Heart left ventricle (tissue), 16 donors: ENCODE measurements at regions not wholly inside any gene's neighbourhood (a gene's known extent, or its start where the extent isn't known, plus 50 kb on each side); places are given as distances from the start of the nearest gene placed in this dataset.
A peak's percentile ranks its signal among the peaks of the same experiment; 100 is the strongest.

Experiments
- ATAC-seq, 4 donors: fragments of 200-7000 bp; cut with Tn5 transposase; one replicate each; pipeline ENCODE4 v1.9.1; 2020 to 2022; ENCODE audit warnings: moderate library complexity in 4 of 4, mild to moderate bottlenecking in 3 of 4, moderate number of reproducible peaks in 1 of 4
- DNase-seq, 5 donors: peaks; one replicate each; pipeline ENCODE4 v3.0.0-alpha.2; 2020
- H3K27ac ChIP-seq, 12 donors: fragments of 200-600 bp; sonication (generic) in 4 of 12; one replicate each; pipeline versions ENCODE4 v1.5.0 to v1.8.0; 2016 to 2022; ENCODE audit warnings: mild to moderate bottlenecking in 2 of 12
- H3K27me3 ChIP-seq, 9 donors: fragments of 200-600 bp; sonication (generic) in 2 of 9; one replicate each; pipeline versions ENCODE4 v1.5.1 to v1.8.0; 2016 to 2022; ENCODE audit warnings: mild to moderate bottlenecking in 3 of 9
- H3K36me3 ChIP-seq, 9 donors: fragments of 200-600 bp; sonication (generic) in 2 of 9; one replicate each; pipeline versions ENCODE4 v1.5.0 to v1.8.0; 2018 to 2022; ENCODE audit warnings: mild to moderate bottlenecking in 2 of 9
- H3K4me1 ChIP-seq, 12 donors: fragments of 200-600 bp; sonication (generic) in 4 of 12; one replicate each; pipeline versions ENCODE4 v1.5.0 to v1.8.0; 2016 to 2022; ENCODE audit warnings: mild to moderate bottlenecking in 3 of 12
- H3K4me3 ChIP-seq, 12 donors: fragments of 200-600 bp; sonication (generic) in 4 of 12; one replicate each; pipeline versions ENCODE4 v1.5.0 to v1.8.0; 2017 to 2022; ENCODE audit warnings: mild to moderate bottlenecking in 9 of 12, moderate library complexity in 4 of 12
- H3K9me3 ChIP-seq, 12 donors: fragments of 200-600 bp; sonication (generic) in 4 of 12; one replicate each; pipeline versions ENCODE4 v1.5.0 to v1.8.0; 2016 to 2022; ENCODE audit warnings: mild to moderate bottlenecking in 1 of 12
- POLR2A ChIP-seq, 2 donors: fragments of 450-650 bp; IDR thresholded peaks; one replicate each; pipeline ENCODE4 v1.6.1; 2017; ENCODE audit warnings: antibody characterized with exemption in 2 of 2, mild to moderate bottlenecking in 2 of 2, moderate library complexity in 2 of 2
- WGBS, 4 donors: extraction: QIAGEN DNeasy Blood & Tissue Kit in 2 of 4; methylation state at CpG; one replicate each; pipeline versions ENCODE4 v1.1.5 to v1.1.7; 2013 to 2018; 5-methylcytosine and 5-hydroxymethylcytosine counted together
- intact Hi-C, 10 donors: fragments of 100-400 bp; cut with DNase I; formaldehyde crosslinking; loops; one replicate each; pipeline versions ENCODE4 v1.11.1 to v1.14.2; 2022
- TF ChIP-seq, protein P1 (sequence below), 12 donors: fragments of 200-600 bp; sonication (generic) in 4 of 12; IDR thresholded peaks; one replicate each; pipeline versions ENCODE4 v1.5.0 to v1.8.0; 2018 to 2022; ENCODE audit warnings: antibody characterized with exemption in 12 of 12, mild to moderate bottlenecking in 5 of 12
- donor health status: ischemic (EF 13 %, LVEDD 7.1; RV severe dilation, severe dysfunction).
- donor health status: healthy with polysubstance abuse.
- donor health status: DM: no; HTN: yes; CAD: no.
- donor health status: DM: no; HTN: no; CAD: no.
- donor health status: ischemic (EF 25% LVEDD 6.9; RV normal size, moderate dysfunction).
- donor health status: ischemic (EF 25% LVEDD 5.7; RV mildly dilated, moderate dysfunction).
- donor health status: healthy.
- donor health status: DM: yes; HTN: yes; CAD: no.
- donor health status: ischemic (EF 35%, LVEDD 5.7; RV mildly dilated, moderate dysfunction).
- donor health status: nonischemic (EF 11% LVEDD 7.7; RV severe dilation, severe dysfunction).
- donor health status: DM: yes; HTN: yes; CAD: no.
- donor health status: PGD.
- donor health status: ischemic (EF 29% LVEDD 5.4; RV normal size, mild dysfunction).
- donor health status: nonischemic (EF 23%, LVEDD 6.1; RV moderate dilation, normal function).

DNA sequence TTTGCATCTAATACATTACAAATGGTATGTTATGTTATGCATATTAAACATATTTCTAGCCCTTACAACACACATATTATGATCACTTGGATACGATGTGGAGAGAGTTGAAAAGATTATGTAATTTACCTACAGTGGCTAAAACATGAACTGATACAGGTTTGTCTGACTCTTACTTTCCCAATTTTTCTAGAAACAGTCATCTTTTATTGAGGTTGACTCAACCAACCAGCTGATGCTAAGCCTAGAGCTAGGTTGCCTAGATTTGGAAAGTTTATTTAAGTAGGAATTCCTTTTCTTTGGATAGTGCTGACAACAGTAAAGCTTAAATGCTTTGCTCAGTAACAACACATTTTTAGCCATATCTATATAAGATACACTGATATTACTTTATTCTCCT lies 1215.1 kb downstream of the ADGRL3 start:
- intact Hi-C loops: no loop called here
- no peaks in the 10 kb centered on the region for H3K27me3 ChIP-seq
- peaks cover 0 to 8% (median 0%) of the 10 kb centered on the region in 12 donors for H3K4me1 ChIP-seq
- ATAC-seq (no peak), DNase-seq (no peak)
- WGBS, 4 donors: 83 to 90% (median 87%) methylated on average over 1 of the region's 1 CpG
- no peak overlapping the region for H3K27ac ChIP-seq
- no peak for TF ChIP-seq POLR2A (IDR thresholded peaks at IDR 0.05)
- TF ChIP-seq, protein P1, sequence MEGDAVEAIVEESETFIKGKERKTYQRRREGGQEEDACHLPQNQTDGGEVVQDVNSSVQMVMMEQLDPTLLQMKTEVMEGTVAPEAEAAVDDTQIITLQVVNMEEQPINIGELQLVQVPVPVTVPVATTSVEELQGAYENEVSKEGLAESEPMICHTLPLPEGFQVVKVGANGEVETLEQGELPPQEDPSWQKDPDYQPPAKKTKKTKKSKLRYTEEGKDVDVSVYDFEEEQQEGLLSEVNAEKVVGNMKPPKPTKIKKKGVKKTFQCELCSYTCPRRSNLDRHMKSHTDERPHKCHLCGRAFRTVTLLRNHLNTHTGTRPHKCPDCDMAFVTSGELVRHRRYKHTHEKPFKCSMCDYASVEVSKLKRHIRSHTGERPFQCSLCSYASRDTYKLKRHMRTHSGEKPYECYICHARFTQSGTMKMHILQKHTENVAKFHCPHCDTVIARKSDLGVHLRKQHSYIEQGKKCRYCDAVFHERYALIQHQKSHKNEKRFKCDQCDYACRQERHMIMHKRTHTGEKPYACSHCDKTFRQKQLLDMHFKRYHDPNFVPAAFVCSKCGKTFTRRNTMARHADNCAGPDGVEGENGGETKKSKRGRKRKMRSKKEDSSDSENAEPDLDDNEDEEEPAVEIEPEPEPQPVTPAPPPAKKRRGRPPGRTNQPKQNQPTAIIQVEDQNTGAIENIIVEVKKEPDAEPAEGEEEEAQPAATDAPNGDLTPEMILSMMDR (IDR thresholded peaks at IDR 0.05): no peak
- H3K4me3 ChIP-seq: no peak overlapping the region
- H3K36me3 ChIP-seq: no peaks in the 10 kb centered on the region
- no peaks in the 10 kb centered on the region for H3K9me3 ChIP-seq

DNA sequence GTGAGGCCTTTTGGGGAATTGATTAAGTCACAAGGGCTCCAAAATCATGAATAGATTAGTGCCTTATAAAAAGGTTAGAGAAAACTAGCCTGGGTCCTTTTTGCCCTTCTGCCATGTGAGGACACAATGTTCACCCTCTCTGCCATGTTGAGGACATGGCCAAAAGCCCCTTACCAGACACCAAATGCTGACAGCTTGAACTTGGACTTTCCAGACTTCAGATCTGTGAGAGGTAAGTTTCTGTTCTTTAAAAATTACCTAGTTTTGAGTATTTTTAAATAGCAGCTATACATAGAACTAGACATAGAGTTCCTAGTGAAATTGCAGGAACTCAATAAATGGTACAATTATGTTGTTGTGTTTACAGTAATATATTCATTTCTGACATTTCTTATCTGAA lies 1214.4 kb downstream of the ADGRL3 start:
- no peak for TF ChIP-seq POLR2A (IDR thresholded peaks at IDR 0.05)
- TF ChIP-seq, protein P1 (IDR thresholded peaks at IDR 0.05): no peak
- Histone ChIP-seq H3K27me3 (no peaks in the 10 kb centered on the region), H3K4me3 (no peak overlapping the region), H3K9me3 (no peaks in the 10 kb centered on the region), H3K27ac (no peak overlapping the region), H3K4me1 (peaks cover 0 to 8% (median 0%) of the 10 kb centered on the region in 12 donors), H3K36me3 (no peaks in the 10 kb centered on the region)
- ATAC-seq: no peak
- intact Hi-C loops: no loop called here
- DNase-seq: no peak

GRCh38 chr4:62410371-62411003 lies 1210.4 kb downstream of the ADGRL3 start:
- 39 to 47% (median 44%) methylated on average over 3 of the region's 3 CpGs for WGBS, 4 donors
- H3K27ac ChIP-seq: peak overlapping the region in 6 of 12 donors; percentile 20 to 52 (median 35)
- H3K27me3 ChIP-seq: no peaks in the 10 kb centered on the region
- DNase-seq (peak in 3 of 5 donors; percentile 17 to 34 (median 30)), ATAC-seq (peak; percentile 94 to 100 (median 98))
- TF ChIP-seq, protein P1 (IDR thresholded peaks at IDR 0.05): no peak
- no peak for TF ChIP-seq POLR2A (IDR thresholded peaks at IDR 0.05)
- no peak overlapping the region for H3K4me3 ChIP-seq
- H3K9me3 ChIP-seq: no peaks in the 10 kb centered on the region
- intact Hi-C loops: no loop called here
- H3K4me1 ChIP-seq: peaks cover 0 to 13% (median 1%) of the 10 kb centered on the region in 12 donors
- no peaks in the 10 kb centered on the region for H3K36me3 ChIP-seq

- no peak for DNase-seq
- Histone ChIP-seq H3K27me3 (no peaks in the 10 kb centered on the region), H3K36me3 (no peaks in the 10 kb centered on the region), H3K4me1 (peaks cover 0 to 13% (median 1%) of the 10 kb centered on the region in 12 donors), H3K4me3 (no peak overlapping the region), H3K27ac (no peak overlapping the region), H3K9me3 (no peaks in the 10 kb centered on the region)
- intact Hi-C loops: loop anchor here in 1 of 10 donors (10.0 kb wide), 1 partner anchor 264 kb away; no protein-coding TSS in a partner anchor
- no peak for TF ChIP-seq POLR2A (IDR thresholded peaks at IDR 0.05)
- TF ChIP-seq, protein P1 (IDR thresholded peaks at IDR 0.05): peak in 10 of 12 donors; percentile 6 to 44 (median 28)
- no peak for ATAC-seq
Observed at GRCh38 chr4:62408454-62408853, 1208.3 kb downstream of the ADGRL3 start.
